Glutamatergic neuron (in vitro differentiated cells): ENCODE measurements at regions not wholly inside any gene's neighbourhood (a gene's known extent, or its start where the extent isn't known, plus 50 kb on each side); places are given as distances from the start of the nearest gene placed in this dataset.

ENCODE experiments used
- DNase-seq: peaks from one replicate; pipeline ENCODE4 v3.0.0; 2022
- H3K27ac Mint-ChIP-seq: one replicate; pipeline ENCODE4 v1.8.0; 2020; ENCODE audit warnings: mild to moderate bottlenecking, mixed read lengths, inconsistent platforms; ENCODE audit not compliant: unreplicated experiment
- H3K27me3 Mint-ChIP-seq: one replicate; pipeline ENCODE4 v1.8.0; 2020; ENCODE audit warnings: mild to moderate bottlenecking, moderate library complexity, mixed read lengths, inconsistent platforms; ENCODE audit not compliant: unreplicated experiment
- H3K36me3 Mint-ChIP-seq: one replicate; pipeline ENCODE4 v1.8.0; 2020; ENCODE audit warnings: mild to moderate bottlenecking, mixed read lengths, inconsistent platforms; ENCODE audit not compliant: unreplicated experiment
- H3K4me1 Mint-ChIP-seq: one replicate; pipeline ENCODE4 v1.8.0; 2020; ENCODE audit warnings: mild to moderate bottlenecking, low read depth, mixed read lengths, inconsistent platforms; ENCODE audit not compliant: unreplicated experiment
- H3K4me3 Mint-ChIP-seq: one replicate; pipeline ENCODE4 v1.8.0; 2020; ENCODE audit warnings: mild to moderate bottlenecking, mixed read lengths, inconsistent platforms; ENCODE audit not compliant: unreplicated experiment
- H3K9me3 Mint-ChIP-seq: one replicate; pipeline ENCODE4 v1.8.0; 2020; ENCODE audit warnings: mild to moderate bottlenecking, moderate library complexity, mixed read lengths, inconsistent platforms; ENCODE audit not compliant: unreplicated experiment
- CTCF ChIP-seq: fragments of 200-600 bp; sonication (generic); IDR thresholded peaks from one replicate; pipeline ENCODE4 v1.5.0; 2021; ENCODE audit not compliant: partially characterized antibody, unreplicated experiment

DNA sequence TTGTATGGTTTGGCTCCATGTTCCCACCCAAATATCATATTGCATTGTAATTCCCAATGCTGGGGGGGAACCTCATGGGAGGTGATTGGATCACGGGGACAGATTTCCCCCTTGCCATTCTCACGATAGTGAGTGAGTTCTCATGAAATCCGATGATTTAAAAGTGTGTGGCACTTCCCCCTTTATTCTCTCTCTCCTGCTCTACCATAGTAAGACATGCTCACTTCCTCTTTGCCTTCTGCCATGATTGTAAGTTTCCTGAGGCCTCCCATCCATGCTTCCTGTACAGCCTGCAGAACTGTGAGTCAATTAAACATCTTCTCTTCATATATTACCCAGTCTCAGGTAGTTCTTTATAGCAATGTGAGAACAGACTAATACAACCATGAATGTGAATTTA lies 211.6 kb upstream of the NR5A2 start:
- H3K27me3 Mint-ChIP-seq, result no peaks in the 10 kb centered on the region
- H3K4me3 Mint-ChIP-seq, result no peak overlapping the region
- H3K36me3 Mint-ChIP-seq, result no peaks in the 10 kb centered on the region
- H3K9me3 Mint-ChIP-seq, result no peaks in the 10 kb centered on the region
- H3K4me1 Mint-ChIP-seq, result no peaks in the 10 kb centered on the region
- no peak for TF ChIP-seq CTCF
- DNase-seq, result no peak
- H3K27ac Mint-ChIP-seq, result no peak overlapping the region

DNA sequence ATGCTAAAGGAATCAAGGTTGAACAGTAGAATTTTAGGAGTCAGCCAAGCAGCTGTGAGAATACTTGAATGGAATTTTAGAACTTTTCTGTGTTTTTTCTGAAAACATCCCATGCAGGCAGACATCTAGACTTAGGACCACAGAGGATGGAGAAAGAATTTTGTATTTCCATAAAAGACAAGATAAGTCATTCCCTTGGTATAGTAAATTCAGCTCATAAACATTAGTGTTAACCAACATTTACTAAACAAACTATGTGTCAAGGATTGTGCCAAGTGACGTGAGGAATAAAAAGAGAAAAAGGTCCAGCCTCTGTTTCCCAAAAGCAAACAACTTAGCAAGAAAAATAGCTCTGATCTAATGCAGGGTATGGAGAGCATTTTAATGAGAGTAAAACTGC lies 210.2 kb upstream of the NR5A2 start:
- Mint-ChIP-seq H3K4me3 (no peak overlapping the region), H3K9me3 (no peaks in the 10 kb centered on the region), H3K4me1 (no peaks in the 10 kb centered on the region), H3K27me3 (no peaks in the 10 kb centered on the region), H3K36me3 (no peaks in the 10 kb centered on the region), H3K27ac (no peak overlapping the region)
- TF ChIP-seq CTCF, result no peak
- no peak for DNase-seq

DNA sequence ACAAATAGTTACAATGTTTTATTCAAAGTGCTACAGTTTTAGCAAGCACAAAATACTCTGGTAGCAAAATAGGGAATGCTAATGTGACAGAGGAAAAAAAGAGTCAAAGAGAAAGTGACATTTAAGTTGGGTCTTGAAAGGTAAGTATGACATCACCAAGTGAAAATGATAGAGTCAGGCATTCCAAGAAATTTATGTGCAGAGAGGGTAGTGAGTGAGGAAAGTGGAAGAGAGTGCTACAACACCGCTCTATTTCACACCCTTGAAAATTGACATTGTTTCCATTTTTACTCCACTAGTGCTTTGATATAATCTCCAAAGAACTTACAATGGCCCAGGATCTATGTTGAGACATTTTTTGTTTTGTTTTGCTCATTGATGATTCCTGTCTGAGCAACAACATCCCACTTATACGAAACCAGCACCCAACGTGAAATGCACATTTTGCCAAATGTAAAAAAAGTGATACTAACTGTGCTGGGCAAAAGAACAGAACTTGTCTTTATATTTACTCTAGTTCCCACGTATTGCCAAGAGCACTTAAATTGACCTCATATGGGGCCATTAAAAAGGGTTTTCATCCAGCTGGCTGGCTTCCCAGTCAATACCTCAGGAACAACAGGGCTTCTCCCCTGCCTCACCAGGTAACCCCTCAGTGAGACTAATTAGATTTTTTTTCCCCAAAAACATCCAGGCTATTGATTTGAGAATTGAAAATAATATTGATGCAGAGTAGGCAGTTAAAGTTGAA lies 206.3 kb upstream of the NR5A2 start:
- TF ChIP-seq CTCF, result no peak
- Mint-ChIP-seq H3K4me3 (no peak overlapping the region), H3K27me3 (no peaks in the 10 kb centered on the region), H3K9me3 (no peaks in the 10 kb centered on the region), H3K4me1 (no peaks in the 10 kb centered on the region), H3K27ac (no peak overlapping the region), H3K36me3 (no peaks in the 10 kb centered on the region)
- no peak for DNase-seq

DNA sequence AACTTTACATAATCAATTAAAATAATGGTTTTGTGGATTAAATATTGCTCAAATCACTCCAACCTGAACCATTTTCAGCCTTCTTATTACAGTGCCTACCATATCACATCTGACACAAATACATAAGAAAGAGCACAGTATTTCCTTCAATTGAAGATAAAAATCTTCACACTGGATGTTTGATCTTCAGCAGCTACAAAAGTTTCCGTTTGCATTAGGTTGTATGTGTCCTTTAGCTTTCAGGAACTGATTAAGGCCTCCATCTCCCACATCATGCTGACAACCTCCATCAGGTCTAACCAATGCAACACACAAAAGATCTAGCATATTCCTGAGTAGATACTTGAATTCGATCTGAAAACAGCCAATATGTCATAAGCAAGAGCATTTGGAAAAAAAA lies 195.1 kb upstream of the NR5A2 start:
- no peak for TF ChIP-seq CTCF
- no peak for DNase-seq
- no peaks in the 10 kb centered on the region for H3K4me1 Mint-ChIP-seq
- no peaks in the 10 kb centered on the region for H3K9me3 Mint-ChIP-seq
- no peaks in the 10 kb centered on the region for H3K36me3 Mint-ChIP-seq
- H3K27ac Mint-ChIP-seq, result no peak overlapping the region
- H3K4me3 Mint-ChIP-seq, result no peak overlapping the region
- H3K27me3 Mint-ChIP-seq, result no peaks in the 10 kb centered on the region

- peaks cover 1% of the 10 kb centered on the region for H3K9me3 Mint-ChIP-seq
- H3K27me3 Mint-ChIP-seq, result no peaks in the 10 kb centered on the region
- H3K4me1 Mint-ChIP-seq, result no peaks in the 10 kb centered on the region
- H3K36me3 Mint-ChIP-seq, result no peaks in the 10 kb centered on the region
- DNase-seq, result no peak
- no peak for TF ChIP-seq CTCF
- H3K4me3 Mint-ChIP-seq, result no peak overlapping the region
- H3K27ac Mint-ChIP-seq, result no peak overlapping the region
These were observed 192.8 kb upstream of the NR5A2 start for GRCh38 chr1:199834711-199835110.
